HG03280 (cell line): ENCODE measurements at regions not wholly inside any gene's neighbourhood (a gene's known extent, or its start where the extent isn't known, plus 50 kb on each side); places are given as distances from the start of the nearest gene placed in this dataset.

Experiments used
- ATAC-seq: cut with Tn5 transposase; IDR thresholded peaks from one replicate; pipeline ENCODE4 v1.9.1; 2021; ENCODE audit warnings: mild to moderate bottlenecking, moderate library complexity; ENCODE audit not compliant: unreplicated experiment

DNA sequence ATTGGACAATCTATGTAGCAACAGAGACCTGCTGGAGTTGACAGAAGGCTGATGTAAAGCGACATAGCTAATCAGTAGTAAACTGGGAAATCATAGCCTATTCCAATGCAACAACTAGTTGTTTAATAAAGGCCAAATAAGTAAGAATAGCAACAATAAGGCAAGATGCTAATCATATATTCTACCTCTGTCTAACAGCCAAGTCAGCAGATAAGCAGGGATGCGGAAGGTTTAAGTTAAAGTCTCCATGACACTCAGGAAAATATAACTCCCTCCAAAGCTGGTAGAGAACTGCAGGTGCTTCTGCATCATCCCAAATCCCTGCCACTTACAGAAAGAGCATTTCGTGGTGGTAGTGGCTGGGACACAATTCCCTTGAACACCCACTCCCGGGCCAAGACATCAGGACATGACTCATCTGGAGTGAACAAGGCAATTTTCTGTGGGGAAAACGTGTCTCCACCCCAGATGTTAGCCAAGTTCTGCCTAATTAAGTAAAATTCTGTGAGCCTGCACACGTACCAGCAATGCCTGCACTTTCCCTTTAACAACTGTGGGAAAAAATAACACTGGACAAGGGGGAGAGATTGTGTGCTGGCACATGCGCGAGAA is 413.6 kb upstream of the ID2 start:
- no peak for ATAC-seq

GRCh38 chr2:8270699-8271098 is 411.2 kb upstream of the ID2 start:
- no peak for ATAC-seq

DNA sequence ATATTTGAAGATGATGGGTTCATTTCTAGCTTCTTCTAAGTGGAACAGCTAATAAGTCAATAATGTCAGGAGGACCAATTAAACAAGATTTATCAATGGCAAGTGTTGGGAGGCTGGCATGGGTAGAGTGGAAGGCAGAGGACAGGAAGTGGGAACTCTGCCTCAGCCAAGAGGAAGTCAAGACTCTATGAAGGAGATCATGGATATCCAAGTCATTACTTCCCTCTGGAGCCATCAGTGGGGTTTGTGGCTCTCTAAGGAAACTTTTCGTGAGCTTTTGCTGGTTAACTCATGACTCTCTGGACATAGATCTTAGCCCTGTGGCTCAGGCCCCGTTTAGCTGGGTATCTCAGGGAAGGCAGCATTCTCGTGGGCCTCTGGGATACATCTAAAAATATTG is 410.4 kb upstream of the ID2 start:
- no peak for ATAC-seq

DNA sequence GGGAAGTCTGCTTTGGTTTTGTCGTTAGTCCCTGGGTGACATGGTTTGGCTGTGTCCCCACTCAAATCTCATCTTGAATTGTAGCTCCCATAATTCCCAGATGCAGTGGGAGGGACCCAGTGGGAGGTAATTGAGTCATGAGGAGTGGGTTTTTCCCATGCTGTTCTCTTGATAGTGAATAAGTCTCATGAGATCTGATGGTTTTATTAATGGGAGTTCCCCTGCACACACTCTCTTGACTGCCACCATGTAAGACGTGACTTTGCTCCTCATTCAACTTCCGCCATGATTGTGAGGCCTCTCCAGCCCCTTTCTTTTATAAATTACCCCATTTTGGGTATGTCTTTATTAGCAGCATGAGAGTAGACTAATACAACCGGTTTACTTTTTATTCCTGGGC is 405.8 kb upstream of the ID2 start:
- no peak for ATAC-seq

GRCh38 chr2:8277921-8278571 is 403.8 kb upstream of the ID2 start:
- ATAC-seq: no peak

GRCh38 chr2:8278709-8279354 is 403.0 kb upstream of the ID2 start:
- no peak for ATAC-seq

DNA sequence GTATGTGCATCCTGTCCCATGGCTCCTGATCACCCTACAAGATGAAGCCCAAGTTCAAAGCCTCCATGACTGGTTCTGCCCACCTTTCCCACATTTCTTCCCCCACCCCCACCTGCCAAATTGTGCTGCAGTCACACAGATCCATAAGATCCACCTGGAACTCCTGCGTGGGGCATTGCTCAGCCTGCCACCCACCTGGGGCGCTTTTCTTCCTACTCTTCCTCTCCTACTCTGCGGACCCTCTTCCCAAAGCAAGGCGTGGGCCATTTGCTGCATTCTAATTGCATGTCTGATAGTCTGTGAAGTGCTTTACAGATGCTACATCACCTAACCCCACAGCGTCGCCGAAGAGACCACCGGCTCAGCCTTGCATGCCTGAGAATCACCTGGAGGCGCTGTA is 402.4 kb upstream of the ID2 start:
- no peak for ATAC-seq

GRCh38 chr2:8281234-8281633 is 400.6 kb upstream of the ID2 start:
- ATAC-seq: no peak

DNA sequence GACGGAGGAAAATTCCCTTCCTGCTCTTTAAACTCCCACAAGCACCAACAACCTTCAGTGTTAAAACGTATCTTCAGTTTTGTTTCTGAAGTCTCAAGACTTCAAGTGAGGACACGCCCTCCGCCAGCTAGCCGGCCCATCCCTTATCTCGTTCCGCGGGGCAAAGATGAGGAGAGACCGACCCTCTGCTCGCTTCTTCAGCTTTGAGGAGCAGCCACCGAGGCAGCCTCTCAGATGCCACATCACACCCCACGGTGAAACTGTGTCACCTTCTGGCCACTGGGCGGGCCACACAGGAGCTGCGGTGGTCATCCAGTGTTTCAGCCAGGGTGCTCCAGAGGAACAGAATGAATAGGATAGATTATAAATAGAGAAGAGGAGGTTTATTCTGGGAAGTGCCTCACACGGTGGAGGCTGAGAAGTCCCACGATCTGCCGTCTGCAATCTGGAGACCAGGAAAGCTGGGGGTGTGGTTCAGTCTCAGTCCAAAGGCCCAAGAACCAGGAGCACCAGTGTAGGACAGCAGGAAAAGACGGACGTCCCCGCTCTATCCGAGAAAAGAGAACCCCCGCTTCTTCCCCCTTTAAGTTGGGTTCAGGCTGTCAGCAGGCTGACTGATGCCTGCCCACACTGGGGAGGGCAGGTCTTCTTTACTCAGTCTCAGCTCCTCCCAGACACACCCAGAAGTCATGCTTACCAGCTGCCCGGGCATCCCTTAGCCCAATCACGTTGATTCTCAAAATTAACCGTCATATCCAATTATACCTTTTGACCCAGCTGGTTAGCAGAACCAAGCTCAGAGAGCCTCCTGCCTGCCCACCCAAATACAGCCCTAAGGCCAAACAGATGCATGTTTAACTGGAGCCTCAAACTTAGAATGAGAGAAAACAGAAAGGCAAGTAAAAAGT is 399.7 kb upstream of the ID2 start:
- no peak for ATAC-seq

DNA sequence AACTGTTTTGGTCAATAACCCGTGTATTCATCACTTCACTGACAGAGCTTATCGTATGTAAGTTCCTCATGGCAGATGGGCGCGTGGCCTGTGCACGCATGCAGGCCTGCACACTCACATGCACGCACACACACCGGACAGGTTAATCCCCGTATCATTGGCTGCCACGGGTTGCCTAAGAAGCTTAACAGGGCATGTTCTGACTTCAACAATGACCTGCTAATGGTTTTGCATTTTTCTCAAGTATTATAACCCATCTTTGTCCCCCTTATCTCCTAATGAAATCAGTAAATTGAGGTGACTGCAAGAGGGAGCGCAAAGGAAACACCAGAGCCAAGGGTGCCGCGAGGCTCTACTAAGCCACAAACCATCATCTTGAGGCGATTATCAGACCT is 399.0 kb upstream of the ID2 start:
- no peak for ATAC-seq

GRCh38 chr2:8285081-8285480 is 396.8 kb upstream of the ID2 start:
- no peak for ATAC-seq

GRCh38 chr2:8285898-8286297 is 396.0 kb upstream of the ID2 start:
- ATAC-seq: no peak

GRCh38 chr2:8288206-8288605 is 393.6 kb upstream of the ID2 start:
- ATAC-seq: no peak

GRCh38 chr2:8289111-8289510 is 392.7 kb upstream of the ID2 start:
- no peak for ATAC-seq

- no peak for ATAC-seq
Measured at GRCh38 chr2:8290771-8291352, 391.0 kb upstream of the ID2 start.

GRCh38 chr2:8296306-8296705 is 385.6 kb upstream of the ID2 start:
- no peak for ATAC-seq

- ATAC-seq: no peak
Measured at GRCh38 chr2:8297376-8298231, 384.3 kb upstream of the ID2 start.

DNA sequence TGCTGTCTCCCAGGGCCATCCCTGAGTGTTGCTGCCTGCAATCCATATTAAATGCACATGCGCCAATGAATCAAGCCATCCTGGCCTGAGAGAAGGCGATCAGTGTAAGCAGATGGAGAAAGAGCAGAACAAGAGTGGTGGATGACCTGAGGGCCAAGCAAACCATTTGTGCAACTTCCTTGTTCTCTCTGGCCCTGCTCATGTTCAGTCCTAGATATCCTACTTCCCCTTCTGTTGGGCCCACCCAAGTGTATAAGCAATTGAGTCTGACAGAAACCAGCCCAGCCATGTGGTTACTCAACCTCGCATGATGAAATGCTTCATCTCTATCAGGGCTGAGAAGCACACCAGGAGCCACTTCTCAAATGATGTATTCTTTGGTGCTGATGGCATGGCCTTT is 383.1 kb upstream of the ID2 start:
- no peak for ATAC-seq

DNA sequence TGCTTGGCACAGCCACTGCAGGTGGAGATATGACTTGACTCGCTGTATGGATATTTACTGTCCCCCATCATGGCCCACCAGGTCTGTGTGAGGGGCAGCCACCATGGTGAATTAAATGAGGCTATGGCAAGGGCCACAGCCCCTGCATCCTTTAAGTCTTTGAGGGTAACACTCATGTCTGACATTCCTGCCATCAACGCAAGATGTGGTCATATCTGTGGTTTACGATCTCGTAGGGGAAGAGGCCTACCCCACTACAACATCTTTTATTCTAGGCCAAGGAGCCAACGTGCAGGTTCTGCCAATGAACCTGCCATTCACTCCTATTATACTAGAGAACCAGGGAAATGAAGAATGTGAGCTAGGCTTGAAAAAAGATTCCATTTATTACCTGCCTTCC is 381.6 kb upstream of the ID2 start:
- no peak for ATAC-seq

DNA sequence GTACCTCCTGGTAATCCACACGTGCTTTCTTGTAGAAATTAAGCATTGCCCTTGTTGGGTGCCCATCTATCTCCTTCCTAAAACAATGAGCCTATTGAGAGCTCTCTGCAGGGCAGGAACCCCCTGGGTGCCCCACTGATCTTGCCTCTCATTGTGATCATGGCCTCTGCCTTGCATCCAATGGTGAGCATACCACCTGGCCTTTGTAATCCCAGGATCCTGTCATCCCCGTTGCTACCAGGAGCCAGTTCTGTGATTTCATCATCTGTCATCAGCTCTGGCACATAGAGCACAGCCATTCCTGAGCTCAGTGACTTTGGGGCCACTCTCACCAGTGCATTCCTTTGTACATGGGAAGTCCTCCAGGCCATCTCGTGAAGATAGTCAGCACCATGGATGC is 381.0 kb upstream of the ID2 start:
- ATAC-seq: no peak
